ENCODE measurements at regions not wholly inside any gene's neighbourhood (a gene's known extent, or its start where the extent isn't known, plus 50 kb on each side); places are given as distances from the start of the nearest gene placed in this dataset.

- no peak overlapping the region for H3K27ac ChIP-seq
- H3K4me3 ChIP-seq: no peak overlapping the region
Observed at GRCh38 chr2:220963930-220964329, 608.2 kb downstream of the EPHA4 start.

GRCh38 chr2:220966636-220967035, 605.5 kb downstream of the EPHA4 start:
- Histone ChIP-seq H3K27ac (no peak overlapping the region), H3K4me3 (no peak overlapping the region)

- no peak overlapping the region for H3K27ac ChIP-seq
- no peak overlapping the region for H3K4me3 ChIP-seq
Observed at GRCh38 chr2:220969348-220969747, 602.8 kb downstream of the EPHA4 start.

GRCh38 chr2:220980966-220981675, 591.0 kb downstream of the EPHA4 start:
- Histone ChIP-seq H3K4me3 (no peak overlapping the region), H3K27ac (no peak overlapping the region)

GRCh38 chr2:220981926-220982325, 590.2 kb downstream of the EPHA4 start:
- no peak overlapping the region for H3K27ac ChIP-seq
- no peak overlapping the region for H3K4me3 ChIP-seq

- H3K4me3 ChIP-seq: no peak overlapping the region
Observed at GRCh38 chr2:220985561-220985960, 586.5 kb downstream of the EPHA4 start.

GRCh38 chr2:220987839-220988238, 584.3 kb downstream of the EPHA4 start:
- H3K27ac ChIP-seq: no peak overlapping the region
- no peak overlapping the region for H3K4me3 ChIP-seq

More at GRCh38 chr2:220985561-220985960, 586.5 kb downstream of the EPHA4 start:
- H3K27ac ChIP-seq: no peak overlapping the region

- H3K4me3 ChIP-seq: no peak overlapping the region
Observed at GRCh38 chr2:220991972-220992371, 580.1 kb downstream of the EPHA4 start.

GRCh38 chr2:220994846-220995245, 577.3 kb downstream of the EPHA4 start:
- no peak overlapping the region for H3K27ac ChIP-seq

More at GRCh38 chr2:220991972-220992371, 580.1 kb downstream of the EPHA4 start:
- H3K27ac ChIP-seq: no peak overlapping the region

GRCh38 chr2:220995581-220995980, 576.5 kb downstream of the EPHA4 start:
- H3K4me3 ChIP-seq: no peak overlapping the region

More at GRCh38 chr2:220994846-220995245, 577.3 kb downstream of the EPHA4 start:
- no peak overlapping the region for H3K4me3 ChIP-seq

GRCh38 chr2:220998156-220998555, 573.9 kb downstream of the EPHA4 start:
- no peak overlapping the region for H3K27ac ChIP-seq
- no peak overlapping the region for H3K4me3 ChIP-seq

More at GRCh38 chr2:220995581-220995980, 576.5 kb downstream of the EPHA4 start:
- H3K27ac ChIP-seq: no peak overlapping the region

- Histone ChIP-seq H3K4me3 (no peak overlapping the region), H3K27ac (no peak overlapping the region)
Observed at GRCh38 chr2:220999356-220999755, 572.7 kb downstream of the EPHA4 start.

- Histone ChIP-seq H3K27ac (no peak overlapping the region), H3K4me3 (no peak overlapping the region)
Observed at GRCh38 chr2:221001381-221001801, 570.7 kb downstream of the EPHA4 start.

- Histone ChIP-seq H3K27ac (no peak overlapping the region), H3K4me3 (no peak overlapping the region)
Observed at GRCh38 chr2:221002101-221002685, 569.9 kb downstream of the EPHA4 start.

GRCh38 chr2:221005338-221005737, 566.8 kb downstream of the EPHA4 start:
- Histone ChIP-seq H3K4me3 (no peak overlapping the region), H3K27ac (no peak overlapping the region)

- Histone ChIP-seq H3K27ac (no peak overlapping the region), H3K4me3 (no peak overlapping the region)
Observed at GRCh38 chr2:221006084-221006483, 566.0 kb downstream of the EPHA4 start.

- Histone ChIP-seq H3K27ac (no peak overlapping the region), H3K4me3 (no peak overlapping the region)
Observed at GRCh38 chr2:221016551-221016950, 555.6 kb downstream of the EPHA4 start.

- Histone ChIP-seq H3K4me3 (no peak overlapping the region), H3K27ac (no peak overlapping the region)
Observed at GRCh38 chr2:221018262-221018661, 553.8 kb downstream of the EPHA4 start.

- Histone ChIP-seq H3K4me3 (no peak overlapping the region), H3K27ac (no peak overlapping the region)
Observed at GRCh38 chr2:221019668-221020067, 552.4 kb downstream of the EPHA4 start.

- H3K4me3 ChIP-seq: no peak overlapping the region
- H3K27ac ChIP-seq: no peak overlapping the region
Observed at GRCh38 chr2:221022554-221022953, 549.5 kb downstream of the EPHA4 start.

GRCh38 chr2:221025398-221025797, 546.7 kb downstream of the EPHA4 start:
- H3K4me3 ChIP-seq: no peak overlapping the region
- no peak overlapping the region for H3K27ac ChIP-seq
